ENCODE measurements at regions not wholly inside any gene's neighbourhood (a gene's known extent, or its start where the extent isn't known, plus 50 kb on each side); places are given as distances from the start of the nearest gene placed in this dataset.
"Not testable (repeated sequence)": the region's sequence is repeated elsewhere in the genome, so short reads cannot be mapped to it uniquely, and the experiment has no call there.

DNA sequence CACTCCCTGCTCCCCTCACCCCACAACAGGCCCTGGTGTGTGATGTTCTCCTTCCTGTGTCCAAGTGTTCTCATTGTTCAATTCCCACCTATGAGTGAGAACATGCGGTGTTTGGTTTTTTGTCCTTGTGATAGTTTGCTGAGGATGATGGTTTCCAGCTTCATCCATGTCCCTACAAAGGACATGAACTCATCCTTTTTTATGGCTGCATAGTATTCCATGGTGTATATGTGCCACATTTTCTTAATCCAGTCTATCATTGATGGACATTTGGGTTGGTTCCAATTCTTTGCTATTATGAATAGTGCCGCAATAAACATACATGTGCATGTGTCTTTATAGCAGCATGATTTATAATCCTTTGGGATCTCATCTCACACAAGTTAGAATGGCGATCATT is 101.5 kb upstream of the NGF start:
- DNase-seq; H3K4me3 ChIP-seq (ENCODE audit: insufficient read depth, low read depth, low read length); H3K36me3 ChIP-seq (replicated peaks; ENCODE audit: control insufficient read depth, insufficient read depth, low read length); H3K27me3 ChIP-seq (ENCODE audit: control insufficient read depth, insufficient read depth, low read length): not testable (repeated sequence)

GRCh38 chr1:115437196-115437595 is 99.1 kb upstream of the NGF start:
- no peak for DNase-seq
- H3K36me3 ChIP-seq (replicated peaks; ENCODE audit: control insufficient read depth, insufficient read depth, low read length): no peaks in the 10 kb centered on the region
- no peak overlapping the region for H3K4me3 ChIP-seq (ENCODE audit: insufficient read depth, low read depth, low read length)
- no peaks in the 10 kb centered on the region for H3K27me3 ChIP-seq (ENCODE audit: control insufficient read depth, insufficient read depth, low read length)

GRCh38 chr1:115436596-115436995 is 98.5 kb upstream of the NGF start:
- H3K36me3 ChIP-seq (replicated peaks; ENCODE audit: control insufficient read depth, insufficient read depth, low read length): no peaks in the 10 kb centered on the region
- no peaks in the 10 kb centered on the region for H3K27me3 ChIP-seq (ENCODE audit: control insufficient read depth, insufficient read depth, low read length)
- no peak overlapping the region for H3K4me3 ChIP-seq (ENCODE audit: insufficient read depth, low read depth, low read length)
- DNase-seq: peak; percentile 19

GRCh38 chr1:115433483-115433882 is 95.4 kb upstream of the NGF start:
- no peaks in the 10 kb centered on the region for H3K36me3 ChIP-seq (replicated peaks; ENCODE audit: control insufficient read depth, insufficient read depth, low read length)
- no peak overlapping the region for H3K4me3 ChIP-seq (ENCODE audit: insufficient read depth, low read depth, low read length)
- H3K27me3 ChIP-seq (ENCODE audit: control insufficient read depth, insufficient read depth, low read length): no peaks in the 10 kb centered on the region
- DNase-seq: no peak

GRCh38 chr1:115432061-115432460 is 94.0 kb upstream of the NGF start:
- no peak for DNase-seq
- no peaks in the 10 kb centered on the region for H3K36me3 ChIP-seq (replicated peaks; ENCODE audit: control insufficient read depth, insufficient read depth, low read length)
- H3K27me3 ChIP-seq (ENCODE audit: control insufficient read depth, insufficient read depth, low read length): no peaks in the 10 kb centered on the region
- no peak overlapping the region for H3K4me3 ChIP-seq (ENCODE audit: insufficient read depth, low read depth, low read length)

DNA sequence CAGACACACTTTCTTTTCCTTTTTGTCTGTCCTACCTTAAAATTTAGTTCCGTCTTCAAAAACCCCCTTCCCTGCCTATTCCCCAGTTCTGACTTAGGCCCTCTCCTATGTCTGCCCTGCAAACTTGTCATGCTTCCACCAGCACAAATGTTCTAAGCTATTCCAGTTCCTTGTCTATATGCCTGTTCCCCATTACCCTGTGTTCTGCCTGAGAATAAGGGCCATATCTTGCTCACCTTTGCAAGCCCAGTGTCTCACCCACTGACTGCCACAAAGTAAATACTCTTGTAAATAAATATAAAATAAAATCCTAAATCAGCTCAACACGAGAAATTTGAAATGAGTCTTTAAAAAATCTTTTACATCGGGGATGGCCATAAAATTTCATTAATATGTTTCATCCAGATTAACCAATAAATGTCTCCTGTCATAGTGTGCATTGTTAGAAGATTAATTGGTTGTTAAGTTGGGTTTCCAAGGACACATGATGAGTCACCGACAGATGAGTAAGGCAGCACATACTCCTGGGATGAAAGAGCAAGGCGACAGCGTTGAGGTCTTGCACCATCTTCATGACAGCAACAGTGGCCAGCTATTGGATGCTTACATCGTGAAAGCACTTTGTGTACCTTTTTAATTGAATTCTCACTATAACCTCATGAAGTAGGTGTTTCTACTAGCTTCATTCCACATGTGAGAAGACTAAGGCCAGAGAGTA is 92.6 kb upstream of the NGF start:
- no peak for DNase-seq
- H3K27me3 ChIP-seq (ENCODE audit: control insufficient read depth, insufficient read depth, low read length): no peaks in the 10 kb centered on the region
- no peaks in the 10 kb centered on the region for H3K36me3 ChIP-seq (replicated peaks; ENCODE audit: control insufficient read depth, insufficient read depth, low read length)
- H3K4me3 ChIP-seq (ENCODE audit: insufficient read depth, low read depth, low read length): no peak overlapping the region

DNA sequence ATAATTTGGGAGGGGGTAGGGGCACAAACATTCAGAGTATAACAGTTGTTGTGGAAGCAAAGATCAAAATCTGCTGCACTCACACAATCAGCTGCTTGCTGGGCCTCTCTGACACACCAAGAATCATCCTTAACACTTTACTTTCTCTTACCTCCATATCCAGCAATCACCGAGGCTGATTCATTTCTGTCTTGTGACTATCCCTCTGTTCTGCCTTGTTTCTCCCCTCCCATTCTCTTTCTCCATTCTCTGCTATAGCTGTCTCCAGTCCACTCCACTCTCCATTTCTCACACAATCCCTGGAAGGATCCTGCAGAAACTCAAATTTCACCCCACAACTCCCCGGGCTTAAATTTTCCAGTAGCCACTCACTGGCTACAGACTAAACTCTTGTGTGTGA is 91.8 kb upstream of the NGF start:
- Histone ChIP-seq H3K4me3 (ENCODE audit: insufficient read depth, low read depth, low read length) (no peak overlapping the region), H3K36me3 (replicated peaks; ENCODE audit: control insufficient read depth, insufficient read depth, low read length) (no peaks in the 10 kb centered on the region), H3K27me3 (ENCODE audit: control insufficient read depth, insufficient read depth, low read length) (no peaks in the 10 kb centered on the region)
- DNase-seq: no peak

- H3K27me3 ChIP-seq (ENCODE audit: control insufficient read depth, insufficient read depth, low read length): no peaks in the 10 kb centered on the region
- H3K4me3 ChIP-seq (ENCODE audit: insufficient read depth, low read depth, low read length): no peak overlapping the region
- H3K36me3 ChIP-seq (replicated peaks; ENCODE audit: control insufficient read depth, insufficient read depth, low read length): no peaks in the 10 kb centered on the region
- DNase-seq: no peak
These were observed 91.2 kb upstream of the NGF start for GRCh38 chr1:115429241-115429640.

DNA sequence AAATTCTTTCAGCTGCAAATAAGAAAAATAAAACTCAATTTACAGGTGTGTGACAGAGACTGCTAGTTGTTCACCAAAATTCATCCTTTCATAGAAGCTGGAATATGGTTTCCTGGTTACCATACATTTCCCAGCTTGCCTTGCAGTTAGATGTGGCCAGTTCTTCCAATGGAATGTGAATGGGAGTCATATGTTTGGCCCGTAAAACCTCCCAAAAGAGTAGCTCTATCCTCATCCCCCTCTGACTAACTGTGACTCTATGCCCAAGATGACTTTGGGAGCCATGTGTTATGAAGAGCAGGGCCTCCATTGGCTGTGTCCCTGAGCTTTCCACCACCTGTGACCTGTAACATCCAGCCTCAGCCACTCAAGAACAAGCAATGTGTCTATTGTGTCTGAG is 90.6 kb upstream of the NGF start:
- no peak overlapping the region for H3K4me3 ChIP-seq (ENCODE audit: insufficient read depth, low read depth, low read length)
- no peaks in the 10 kb centered on the region for H3K27me3 ChIP-seq (ENCODE audit: control insufficient read depth, insufficient read depth, low read length)
- no peak for DNase-seq
- H3K36me3 ChIP-seq (replicated peaks; ENCODE audit: control insufficient read depth, insufficient read depth, low read length): no peaks in the 10 kb centered on the region

- Histone ChIP-seq H3K4me3 (ENCODE audit: insufficient read depth, low read depth, low read length) (no peak overlapping the region), H3K27me3 (ENCODE audit: control insufficient read depth, insufficient read depth, low read length) (no peaks in the 10 kb centered on the region), H3K36me3 (replicated peaks; ENCODE audit: control insufficient read depth, insufficient read depth, low read length) (no peaks in the 10 kb centered on the region)
- no peak for DNase-seq
These were observed 90.2 kb upstream of the NGF start for GRCh38 chr1:115428256-115428655.

GRCh38 chr1:115426956-115427355 is 88.9 kb upstream of the NGF start:
- Histone ChIP-seq H3K4me3 (ENCODE audit: insufficient read depth, low read depth, low read length) (no peak overlapping the region), H3K27me3 (ENCODE audit: control insufficient read depth, insufficient read depth, low read length) (no peaks in the 10 kb centered on the region), H3K36me3 (replicated peaks; ENCODE audit: control insufficient read depth, insufficient read depth, low read length) (no peaks in the 10 kb centered on the region)
- DNase-seq: no peak

DNA sequence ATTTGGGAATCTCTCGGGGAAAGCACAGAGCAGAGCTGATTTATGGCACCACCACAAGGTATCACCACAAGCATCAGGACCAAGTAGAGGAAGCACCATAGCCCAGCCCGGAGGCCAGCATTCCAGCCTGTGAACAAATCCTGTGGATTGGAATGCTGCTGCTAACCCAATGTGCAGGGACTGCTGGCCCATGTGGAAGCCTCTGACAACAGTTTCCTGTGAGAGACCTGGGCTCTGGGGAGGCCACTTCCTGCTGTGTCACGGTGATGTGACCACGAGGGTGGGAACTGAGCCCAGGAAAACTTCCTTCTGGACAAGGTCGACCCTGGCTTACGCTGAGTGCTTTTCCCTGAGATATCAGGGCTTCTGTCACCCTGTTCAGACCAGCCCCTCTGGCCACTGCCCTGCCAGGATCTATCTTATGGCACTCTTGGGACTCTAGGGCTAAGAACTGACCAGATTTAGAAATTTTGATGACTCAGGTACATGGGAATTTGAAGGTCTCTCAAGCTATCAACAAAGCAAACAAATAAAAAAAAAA is 88.3 kb upstream of the NGF start:
- H3K4me3 ChIP-seq (ENCODE audit: insufficient read depth, low read depth, low read length): no peak overlapping the region
- no peak for DNase-seq
- H3K36me3 ChIP-seq (replicated peaks; ENCODE audit: control insufficient read depth, insufficient read depth, low read length): no peaks in the 10 kb centered on the region
- no peaks in the 10 kb centered on the region for H3K27me3 ChIP-seq (ENCODE audit: control insufficient read depth, insufficient read depth, low read length)

GRCh38 chr1:115425442-115425841 is 87.4 kb upstream of the NGF start:
- DNase-seq: no peak
- Histone ChIP-seq H3K36me3 (replicated peaks; ENCODE audit: control insufficient read depth, insufficient read depth, low read length) (no peaks in the 10 kb centered on the region), H3K27me3 (ENCODE audit: control insufficient read depth, insufficient read depth, low read length) (no peaks in the 10 kb centered on the region), H3K4me3 (ENCODE audit: insufficient read depth, low read depth, low read length) (no peak overlapping the region)

DNA sequence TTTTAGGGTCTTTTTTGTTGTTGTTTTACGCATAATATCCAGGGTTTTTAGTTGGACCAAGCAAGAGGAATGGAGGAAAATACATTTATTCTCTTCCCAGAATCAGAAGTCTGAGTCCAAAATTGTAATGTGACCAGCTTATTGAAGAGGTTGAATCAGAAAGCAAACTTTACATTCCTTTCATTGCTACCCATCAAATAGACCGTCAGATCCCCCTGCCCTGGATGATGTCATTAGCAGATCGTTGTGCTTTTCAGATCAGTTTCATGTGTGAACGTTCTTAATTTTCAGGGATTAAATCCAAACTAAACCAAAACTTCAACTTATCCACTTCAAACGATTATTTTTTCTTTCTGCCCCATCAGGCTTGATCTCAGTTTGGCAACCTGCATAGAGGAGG is 85.7 kb upstream of the NGF start:
- H3K36me3 ChIP-seq (replicated peaks; ENCODE audit: control insufficient read depth, insufficient read depth, low read length): no peaks in the 10 kb centered on the region
- H3K4me3 ChIP-seq (ENCODE audit: insufficient read depth, low read depth, low read length): no peak overlapping the region
- no peaks in the 10 kb centered on the region for H3K27me3 ChIP-seq (ENCODE audit: control insufficient read depth, insufficient read depth, low read length)
- no peak for DNase-seq

- DNase-seq: no peak
- no peaks in the 10 kb centered on the region for H3K36me3 ChIP-seq (replicated peaks; ENCODE audit: control insufficient read depth, insufficient read depth, low read length)
- no peak overlapping the region for H3K4me3 ChIP-seq (ENCODE audit: insufficient read depth, low read depth, low read length)
- no peaks in the 10 kb centered on the region for H3K27me3 ChIP-seq (ENCODE audit: control insufficient read depth, insufficient read depth, low read length)
These were observed 81.5 kb upstream of the NGF start for GRCh38 chr1:115419571-115419970.

- Histone ChIP-seq H3K4me3 (ENCODE audit: insufficient read depth, low read depth, low read length) (no peak overlapping the region), H3K36me3 (replicated peaks; ENCODE audit: control insufficient read depth, insufficient read depth, low read length) (no peaks in the 10 kb centered on the region)
- no peak for DNase-seq
These were observed 75.6 kb upstream of the NGF start for GRCh38 chr1:115413621-115414020.

More at GRCh38 chr1:115413621-115414020, 75.6 kb upstream of the NGF start:
- no peaks in the 10 kb centered on the region for H3K27me3 ChIP-seq (ENCODE audit: control insufficient read depth, insufficient read depth, low read length)
